Gastrocnemius medialis (tissue), 4 donors: ENCODE measurements at regions not wholly inside any gene's neighbourhood (a gene's known extent, or its start where the extent isn't known, plus 50 kb on each side); places are given as distances from the start of the nearest gene placed in this dataset.
"Not testable (repeated sequence)": the region's sequence is repeated elsewhere in the genome, so short reads cannot be mapped to it uniquely, and the experiment has no call there.

Experiments
- ATAC-seq, 2 donors: fragments of 150-250 bp; one replicate each; pipeline ENCODE4 v1.9.1; 2016
- DNase-seq, 2 donors: peaks; one replicate each; pipeline ENCODE4 v3.0.0-alpha.2; 2019
- H3K27ac ChIP-seq, 4 donors: fragments of 200-600 bp; sonication (generic); 1 replicate in 1 of 4; 2 replicates in 3 of 4; pipeline ENCODE4 v1.5.1; 2016 to 2018; ENCODE audit warnings: mild to moderate bottlenecking in 2 of 4, moderate library complexity in 1 of 4
- H3K27me3 ChIP-seq, 3 donors: fragments of 200-600 bp; sonication (generic) in 2 of 3; 1 replicate in 1 of 3; 2 replicates in 2 of 3; pipeline versions ENCODE4 v1.5.1 to v1.6.0; 2016 to 2019; ENCODE audit warnings: mild to moderate bottlenecking in 1 of 3, moderate library complexity in 1 of 3
- H3K36me3 ChIP-seq, 2 donors: fragments of 200-600 bp; sonication (generic) in 1 of 2; one replicate each; pipeline ENCODE4 v1.5.1; 2017 to 2018
- H3K4me1 ChIP-seq, 2 donors: fragments of 200-600 bp; sonication (generic) in 1 of 2; one replicate each; pipeline ENCODE4 v1.5.1; 2016 to 2017; ENCODE audit warnings: mild to moderate bottlenecking in 2 of 2
- H3K4me3 ChIP-seq, 4 donors: fragments of 200-600 bp; sonication (generic) in 3 of 4; 1 replicate in 1 of 4; 2 replicates in 3 of 4; pipeline ENCODE4 v1.5.1; 2016 to 2019; ENCODE audit warnings: mild to moderate bottlenecking in 2 of 4
- H3K9me3 ChIP-seq, 3 donors: fragments of 200-600 bp; sonication (generic) in 2 of 3; 1 replicate in 1 of 3; 2 replicates in 2 of 3; pipeline ENCODE4 v1.5.1; 2016 to 2019
- CTCF ChIP-seq, 5 experiments: fragments of 450-650 bp in 3 of 5; fragments of 200-600 bp in 2 of 5; sonication (generic) in 2 of 5; IDR thresholded peaks in 4 of 5; conservative IDR thresholded peaks in 1 of 5; 1 replicate in 4 of 5; 2 replicates in 1 of 5; pipeline ENCODE4 v1.5.1; 2016 to 2019; ENCODE audit warnings: antibody characterized with exemption in 5 of 5, mild to moderate bottlenecking in 3 of 5, moderate library complexity in 3 of 5
- POLR2A ChIP-seq, 2 donors: fragments of 450-650 bp; IDR thresholded peaks; one replicate each; pipeline ENCODE4 v1.6.1; 2017; ENCODE audit warnings: antibody characterized with exemption in 2 of 2, mild to moderate bottlenecking in 2 of 2, moderate library complexity in 2 of 2
- in situ Hi-C, 4 donors: fragments of 200-750 bp; cut with MboI; loops; one replicate each; pipeline versions ENCODE4 v1.15.0 to v1.8.0; 2017; ENCODE audit warnings: low sequenced_read_pairs in 4 of 4
- intact Hi-C: fragments of 100-400 bp; cut with DNase I; formaldehyde crosslinking; loops from one replicate; pipeline ENCODE4 v1.15.1; 2023; ENCODE audit warnings: low total_unique reads

DNA sequence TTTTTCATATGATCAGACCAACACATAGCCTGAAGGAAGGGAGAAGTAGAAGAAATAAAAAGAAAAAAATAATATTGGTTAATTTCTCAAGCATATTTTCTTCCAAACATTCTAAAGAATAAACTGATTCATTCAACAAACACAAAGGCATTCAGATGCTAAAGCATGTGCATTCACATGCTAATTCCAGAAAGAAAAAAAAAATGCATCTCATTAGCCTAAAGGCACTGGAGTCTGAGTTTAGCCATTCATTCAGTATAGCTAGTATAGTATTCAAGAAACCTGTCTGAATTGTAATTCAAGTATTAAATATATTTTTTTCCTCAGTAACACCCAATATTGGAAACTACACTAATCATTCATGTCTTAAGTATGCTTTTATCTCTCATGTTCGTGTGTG lies 61.0 kb upstream of the FER start:
- no peak for TF ChIP-seq CTCF (IDR thresholded peaks at IDR 0.05 in 4 of 5, conservative IDR thresholded peaks at IDR 0.05 in 1 of 5)
- TF ChIP-seq POLR2A (IDR thresholded peaks at IDR 0.05): no peak
- H3K9me3 ChIP-seq: no peaks in the 10 kb centered on the region
- H3K4me1 ChIP-seq: no peaks in the 10 kb centered on the region
- no peak overlapping the region for H3K4me3 ChIP-seq
- no peaks in the 10 kb centered on the region for H3K36me3 ChIP-seq
- ATAC-seq: no peak
- intact Hi-C loops (no loop called here), in situ Hi-C loops (loop anchor here in 2 of 4 donors (10.0 to 25.0 kb wide), 2 partner anchors 776 to 778 kb away; no protein-coding TSS in a partner anchor)
- no peak for DNase-seq
- no peaks in the 10 kb centered on the region for H3K27me3 ChIP-seq
- H3K27ac ChIP-seq: no peak overlapping the region

DNA sequence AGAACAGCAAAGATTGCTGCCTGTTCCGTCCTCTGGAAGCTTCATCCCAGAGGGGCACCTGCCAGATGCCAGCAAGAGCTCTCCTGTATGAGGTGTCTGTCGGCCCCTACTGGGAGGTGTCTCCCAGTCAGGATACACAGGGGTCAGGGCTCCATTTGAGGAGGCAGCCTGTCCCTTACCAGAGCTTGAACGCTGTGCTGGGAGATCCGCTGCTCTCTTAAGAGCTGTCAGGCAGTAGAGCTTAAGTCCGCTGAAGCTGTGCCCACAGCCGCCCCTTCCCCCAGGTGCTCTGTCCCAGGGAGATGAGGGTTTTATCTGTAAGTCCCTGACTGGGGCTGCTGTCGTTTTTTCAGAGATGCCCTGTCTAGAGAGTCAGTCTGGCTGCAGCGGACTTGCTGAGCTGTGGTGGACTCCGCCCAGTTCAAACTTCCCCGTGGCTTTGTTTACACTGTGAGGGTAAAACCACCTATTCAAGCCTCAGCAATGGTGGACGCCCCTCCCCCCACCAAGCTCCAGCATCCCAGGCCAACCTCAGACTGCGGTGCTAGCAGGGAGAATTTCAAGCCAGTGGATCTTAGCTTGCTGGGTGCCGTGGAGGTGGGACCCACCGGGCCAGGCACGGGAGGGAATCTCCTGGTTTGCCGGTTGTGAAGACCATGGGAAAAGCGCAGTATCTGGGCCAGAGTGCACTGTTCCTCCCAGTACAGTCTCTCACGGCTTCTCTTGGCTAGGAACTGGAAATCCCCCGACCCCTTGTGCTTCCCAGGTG lies 62.1 kb upstream of the FER start:
- H3K27ac ChIP-seq, intact Hi-C loops, H3K36me3 ChIP-seq, H3K4me3 ChIP-seq, H3K4me1 ChIP-seq, H3K27me3 ChIP-seq, DNase-seq, H3K9me3 ChIP-seq, ATAC-seq: not testable (repeated sequence)
- in situ Hi-C loops: loop anchor here in 2 of 4 donors (10.0 to 25.0 kb wide), 2 partner anchors 777 to 779 kb away; no protein-coding TSS in a partner anchor

- peak overlapping the region in 2 of 4 donors; percentile 13 to 44 for H3K4me3 ChIP-seq
- H3K4me1 ChIP-seq: no peaks in the 10 kb centered on the region
- no peaks in the 10 kb centered on the region for H3K9me3 ChIP-seq
- peak in 1 of 2 donors; percentile 50 for DNase-seq
- H3K36me3 ChIP-seq: no peaks in the 10 kb centered on the region
- H3K27ac ChIP-seq: peak overlapping the region; percentile 41 to 82 (median 76)
- H3K27me3 ChIP-seq: no peaks in the 10 kb centered on the region
- in situ Hi-C loops (loop anchor here in 2 of 4 donors (10.0 to 25.0 kb wide), 2 partner anchors 781 to 784 kb away; no protein-coding TSS in a partner anchor), intact Hi-C loops (loop anchor here (1.0 to 5.0 kb wide), 3 partner anchors 46 to 786 kb away; no protein-coding TSS in a partner anchor)
- peak; percentile 96 to 100 for ATAC-seq
- TF ChIP-seq CTCF (IDR thresholded peaks at IDR 0.05 in 4 of 5, conservative IDR thresholded peaks at IDR 0.05 in 1 of 5) (peak in 4 of 5 experiments; percentile 65 to 86 (median 77)), POLR2A (IDR thresholded peaks at IDR 0.05) (no peak)
Observed at GRCh38 chr5:108681079-108681921, 66.4 kb upstream of the FER start.

- no peaks in the 10 kb centered on the region for H3K9me3 ChIP-seq
- no peak overlapping the region for H3K27ac ChIP-seq
- H3K4me1 ChIP-seq: no peaks in the 10 kb centered on the region
- ATAC-seq (no peak), DNase-seq (no peak)
- H3K27me3 ChIP-seq: no peaks in the 10 kb centered on the region
- H3K4me3 ChIP-seq: no peak overlapping the region
- no peaks in the 10 kb centered on the region for H3K36me3 ChIP-seq
- intact Hi-C loops: no loop called here
- in situ Hi-C loops: loop anchor here in 1 of 4 donors (25.0 kb wide), 1 partner anchor 784 kb away; no protein-coding TSS in a partner anchor
- TF ChIP-seq POLR2A (IDR thresholded peaks at IDR 0.05) (no peak), CTCF (IDR thresholded peaks at IDR 0.05 in 4 of 5, conservative IDR thresholded peaks at IDR 0.05 in 1 of 5) (no peak)
Observed at GRCh38 chr5:108678091-108678490, 69.6 kb upstream of the FER start.

- Histone ChIP-seq H3K27ac (no peak overlapping the region), H3K9me3 (no peaks in the 10 kb centered on the region), H3K4me3 (no peak overlapping the region), H3K27me3 (no peaks in the 10 kb centered on the region), H3K36me3 (no peaks in the 10 kb centered on the region), H3K4me1 (no peaks in the 10 kb centered on the region)
- DNase-seq (no peak), ATAC-seq (no peak)
- TF ChIP-seq CTCF (IDR thresholded peaks at IDR 0.05 in 4 of 5, conservative IDR thresholded peaks at IDR 0.05 in 1 of 5) (no peak), POLR2A (IDR thresholded peaks at IDR 0.05) (no peak)
- intact Hi-C loops (no loop called here), in situ Hi-C loops (loop anchor here in 1 of 4 donors (25.0 kb wide), 1 partner anchor 787 kb away; no protein-coding TSS in a partner anchor)
Observed at GRCh38 chr5:108675736-108676135, 72.0 kb upstream of the FER start.
